Epithelial cell of esophagus (primary cell): ENCODE measurements at regions not wholly inside any gene's neighbourhood (a gene's known extent, or its start where the extent isn't known, plus 50 kb on each side); places are given as distances from the start of the nearest gene placed in this dataset.

Source experiments
- DNase-seq: peaks from one replicate; pipeline ENCODE4 v3.0.0; 2010; ENCODE audit warnings: low read depth
- H3K4me3 ChIP-seq: 2 replicates; pipeline ENCODE4 v1.5.1; 2011; ENCODE audit warnings: mild to moderate bottlenecking, low read length, control low read depth
- TF ChIP-seq, protein P1 (sequence below): IDR thresholded peaks from 2 replicates; pipeline ENCODE4 v1.5.1; 2011; ENCODE audit warnings: low read depth, mild to moderate bottlenecking, low read length, control low read depth, inconsistent platforms; ENCODE audit not compliant: insufficient read depth; ENCODE audit errors: missing control alignments

DNA sequence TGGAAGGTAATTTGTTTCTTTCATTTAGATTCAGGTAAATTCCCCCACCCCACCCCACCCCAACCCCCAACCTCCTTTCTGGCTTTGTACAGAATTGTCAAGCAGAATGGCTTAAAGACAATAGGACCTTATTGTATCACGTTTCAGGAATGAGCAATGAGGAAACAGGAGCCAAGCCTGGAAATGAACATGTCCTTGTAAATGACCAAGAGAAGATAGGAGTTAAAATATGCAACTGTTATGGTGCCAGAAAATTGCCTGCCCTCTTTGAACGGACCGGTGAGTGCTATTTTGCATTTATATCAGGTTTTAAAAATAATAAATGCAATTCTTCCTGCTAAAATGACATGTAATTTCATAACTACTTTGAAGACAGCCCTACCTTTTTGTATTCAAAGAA, 141.6 kb upstream of the PELI2 start:
- DNase-seq, result peak; percentile 15
- no peak overlapping the region for H3K4me3 ChIP-seq
- TF ChIP-seq, protein P1, sequence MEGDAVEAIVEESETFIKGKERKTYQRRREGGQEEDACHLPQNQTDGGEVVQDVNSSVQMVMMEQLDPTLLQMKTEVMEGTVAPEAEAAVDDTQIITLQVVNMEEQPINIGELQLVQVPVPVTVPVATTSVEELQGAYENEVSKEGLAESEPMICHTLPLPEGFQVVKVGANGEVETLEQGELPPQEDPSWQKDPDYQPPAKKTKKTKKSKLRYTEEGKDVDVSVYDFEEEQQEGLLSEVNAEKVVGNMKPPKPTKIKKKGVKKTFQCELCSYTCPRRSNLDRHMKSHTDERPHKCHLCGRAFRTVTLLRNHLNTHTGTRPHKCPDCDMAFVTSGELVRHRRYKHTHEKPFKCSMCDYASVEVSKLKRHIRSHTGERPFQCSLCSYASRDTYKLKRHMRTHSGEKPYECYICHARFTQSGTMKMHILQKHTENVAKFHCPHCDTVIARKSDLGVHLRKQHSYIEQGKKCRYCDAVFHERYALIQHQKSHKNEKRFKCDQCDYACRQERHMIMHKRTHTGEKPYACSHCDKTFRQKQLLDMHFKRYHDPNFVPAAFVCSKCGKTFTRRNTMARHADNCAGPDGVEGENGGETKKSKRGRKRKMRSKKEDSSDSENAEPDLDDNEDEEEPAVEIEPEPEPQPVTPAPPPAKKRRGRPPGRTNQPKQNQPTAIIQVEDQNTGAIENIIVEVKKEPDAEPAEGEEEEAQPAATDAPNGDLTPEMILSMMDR, result no peak

DNA sequence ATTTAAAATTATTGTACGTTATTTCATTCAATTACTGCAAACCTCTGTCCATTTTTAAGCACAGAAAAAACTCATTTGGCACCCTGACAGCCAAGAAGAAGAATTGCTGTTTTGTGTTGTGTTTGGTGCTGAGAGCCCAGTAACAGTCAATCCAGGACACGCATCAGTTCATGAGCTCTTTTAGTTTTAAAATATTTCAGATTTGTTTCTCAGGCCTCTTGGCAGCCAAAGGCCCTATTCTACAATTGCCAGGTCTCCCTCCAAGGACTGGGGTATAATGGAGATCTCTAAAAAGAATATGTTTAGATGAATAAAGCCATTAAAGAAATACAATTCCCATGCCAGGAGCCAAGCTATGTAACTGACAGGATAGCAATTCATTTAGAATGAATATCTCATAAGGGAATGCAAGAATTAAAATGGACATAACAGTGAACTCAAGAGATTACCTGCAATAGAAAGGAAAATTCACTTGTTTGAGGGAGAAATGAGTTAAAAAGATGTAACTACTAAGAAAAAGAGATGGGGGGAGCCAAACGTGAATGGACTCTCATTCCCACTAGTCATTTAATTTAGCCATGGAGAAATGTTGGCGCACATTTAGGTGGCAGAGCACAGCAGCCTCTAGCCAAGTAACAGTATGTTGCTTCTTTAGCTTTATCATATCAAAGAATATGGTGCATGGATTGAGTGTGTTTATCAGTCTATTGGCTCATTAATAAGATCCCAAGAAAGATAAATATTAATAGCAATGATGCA, 140.6 kb upstream of the PELI2 start:
- H3K4me3 ChIP-seq, result no peak overlapping the region
- DNase-seq, result no peak
- TF ChIP-seq, protein P1, result no peak

DNA sequence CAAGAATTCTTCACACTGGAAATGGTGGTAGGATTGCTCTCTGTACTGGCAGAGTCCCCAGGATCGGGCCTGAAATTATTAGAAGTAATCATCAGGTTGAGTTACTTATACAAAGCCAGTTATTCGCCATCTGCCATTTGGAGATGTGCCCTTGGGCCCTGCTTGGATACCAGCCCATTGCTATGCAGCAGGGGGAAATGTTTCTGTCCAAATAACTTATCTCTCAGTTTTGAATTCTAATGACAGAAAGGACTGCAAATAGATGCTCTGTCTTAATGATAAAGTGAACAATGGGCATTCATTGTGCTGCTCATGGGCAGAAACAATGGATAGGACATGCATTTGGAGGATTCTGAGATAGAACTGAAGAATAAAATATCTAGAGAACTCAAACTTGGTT, 139.1 kb upstream of the PELI2 start:
- H3K4me3 ChIP-seq, result no peak overlapping the region
- no peak for DNase-seq
- TF ChIP-seq, protein P1, result no peak

DNA sequence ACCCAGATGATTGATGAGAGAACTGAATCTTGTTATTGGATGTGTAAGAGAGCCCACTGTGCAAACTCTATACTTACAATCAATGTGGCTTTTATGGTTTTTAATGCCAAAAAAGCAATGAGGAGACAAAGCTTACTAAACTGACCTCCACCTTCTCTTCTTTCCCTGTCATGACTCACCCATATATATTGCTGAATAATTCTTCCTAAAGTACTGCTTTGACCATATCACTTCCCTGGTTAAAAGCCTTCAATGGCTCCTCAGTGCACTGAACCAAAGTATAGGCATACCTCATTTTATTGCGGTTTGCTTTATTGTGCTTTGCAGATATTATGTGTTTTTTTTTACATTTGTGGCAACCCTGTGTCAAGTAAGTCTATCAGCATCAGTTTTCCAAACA, 138.4 kb upstream of the PELI2 start:
- TF ChIP-seq, protein P1, result no peak
- no peak for DNase-seq

DNA sequence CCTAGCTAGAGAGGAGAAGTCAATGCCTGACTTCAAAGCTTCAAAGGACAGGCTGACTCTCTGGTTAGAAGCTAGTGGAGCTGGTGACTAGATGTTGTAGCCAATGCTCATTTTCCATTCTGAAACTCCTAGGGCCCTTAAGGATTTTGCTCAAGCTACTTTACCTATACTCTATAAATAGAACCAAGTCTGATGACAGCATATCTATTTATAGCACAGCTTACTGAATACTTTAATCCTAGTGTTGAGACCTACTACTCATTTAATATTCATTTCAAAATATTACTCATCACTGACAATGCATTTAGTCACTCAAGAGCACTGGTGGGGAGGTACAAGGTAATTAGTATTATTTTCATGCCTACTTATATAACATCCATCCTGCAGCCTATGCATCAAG, 137.2 kb upstream of the PELI2 start:
- H3K4me3 ChIP-seq, result no peak overlapping the region
- no peak for DNase-seq
- TF ChIP-seq, protein P1, result no peak

More for the DNA sequence above, 138.4 kb upstream of the PELI2 start:
- no peak overlapping the region for H3K4me3 ChIP-seq

DNA sequence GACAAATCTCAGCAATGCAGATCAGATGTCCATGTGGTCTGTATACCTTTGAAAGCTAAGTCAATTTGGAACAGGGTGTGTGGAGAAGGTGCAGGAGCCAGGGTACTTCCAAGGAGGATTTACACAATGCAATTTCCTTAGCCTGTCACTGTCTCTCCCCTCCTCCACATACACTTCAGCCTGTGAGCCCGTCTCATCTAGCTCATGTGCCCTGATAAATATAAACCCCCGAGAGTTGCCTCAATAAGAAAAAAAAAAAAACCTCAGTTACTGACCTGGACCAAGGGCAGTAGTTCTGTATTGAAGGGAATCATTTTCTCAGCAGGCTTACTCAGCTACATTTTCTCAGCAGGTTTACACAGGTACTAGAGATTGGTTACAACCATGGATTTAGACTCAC, 132.1 kb upstream of the PELI2 start:
- TF ChIP-seq, protein P1, result no peak
- DNase-seq, result no peak
- H3K4me3 ChIP-seq, result no peak overlapping the region

DNA sequence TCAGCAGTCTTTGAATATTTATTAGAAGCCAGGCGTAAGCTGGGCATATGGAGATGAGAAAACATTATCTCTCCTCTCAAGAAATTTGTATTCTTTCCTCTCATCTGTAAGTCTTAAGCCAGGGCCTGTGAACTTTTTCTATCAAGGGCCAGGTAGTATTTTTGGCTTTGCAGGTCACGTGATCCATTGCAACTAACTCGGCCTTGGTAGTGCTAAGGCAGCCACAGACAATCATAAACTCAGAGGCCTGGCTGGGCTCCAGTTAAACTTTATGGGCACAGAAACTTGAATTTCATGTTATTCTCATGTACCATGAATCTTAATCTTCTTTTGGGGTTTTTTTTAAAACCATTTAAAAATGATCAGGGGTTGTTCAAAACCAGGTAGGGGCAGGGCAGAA, 117.4 kb upstream of the PELI2 start:
- H3K4me3 ChIP-seq, result no peak overlapping the region
- TF ChIP-seq, protein P1, result no peak
- DNase-seq, result no peak
